ENCODE measurements at regions not wholly inside any gene's neighbourhood (a gene's known extent, or its start where the extent isn't known, plus 50 kb on each side); places are given as distances from the start of the nearest gene placed in this dataset.

- intact Hi-C loops (cut with DNase I) = no loop called here
- Histone ChIP-seq H3K4me1 (no peaks in the 10 kb centered on the region), H3K9me3 (no peaks in the 10 kb centered on the region), H3K36me3 (no peaks in the 10 kb centered on the region), H3K27me3 (no peaks in the 10 kb centered on the region), H3K4me3 (no peak overlapping the region), H3K27ac (no peak overlapping the region)
- no peak for DNase-seq
- WGBS, 2 donors = 64 to 67% methylated on average over 4 of the region's 4 CpGs
- no peak for TF ChIP-seq CTCF (IDR thresholded peaks at IDR 0.05)
- no peak for ATAC-seq
These were observed 88.3 kb downstream of the VCX3A start for GRCh38 chrX:6446582-6446981.

- Histone ChIP-seq H3K4me1 (no peaks in the 10 kb centered on the region), H3K9me3 (no peaks in the 10 kb centered on the region), H3K27ac (no peak overlapping the region), H3K4me3 (no peak overlapping the region), H3K36me3 (no peaks in the 10 kb centered on the region), H3K27me3 (no peaks in the 10 kb centered on the region)
- intact Hi-C loops (cut with DNase I) = no loop called here
- ATAC-seq = no peak
- DNase-seq = no peak
- WGBS, 2 donors = 75% methylated on average over 3 of the region's 3 CpGs
- no peak for TF ChIP-seq CTCF (IDR thresholded peaks at IDR 0.05)
These were observed 94.3 kb downstream of the VCX3A start for GRCh38 chrX:6440648-6441047.

DNA sequence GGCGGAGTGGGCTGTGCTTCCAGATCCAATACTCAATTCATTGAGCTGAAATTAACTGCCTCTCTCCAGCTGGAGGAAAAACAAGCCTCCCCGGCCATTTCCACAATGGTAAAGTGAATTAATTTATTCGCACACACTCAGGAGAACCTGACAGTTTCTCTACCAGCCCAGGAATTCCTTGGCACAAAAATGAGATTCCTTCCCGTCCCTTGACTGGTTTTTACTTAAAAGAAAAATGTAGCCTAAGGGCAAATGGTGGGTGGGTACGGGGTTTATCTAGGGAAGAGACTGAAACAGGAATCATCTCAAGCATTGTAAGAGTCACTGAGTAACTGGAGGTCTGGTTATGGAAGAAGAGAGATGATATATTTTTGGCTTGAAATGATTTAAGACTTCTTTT lies 102.7 kb downstream of the VCX3A start:
- no peak for TF ChIP-seq CTCF (IDR thresholded peaks at IDR 0.05)
- H3K36me3 ChIP-seq = no peaks in the 10 kb centered on the region
- no peaks in the 10 kb centered on the region for H3K27me3 ChIP-seq
- ATAC-seq (no peak), DNase-seq (no peak)
- H3K4me3 ChIP-seq = no peak overlapping the region
- intact Hi-C loops (cut with DNase I) = no loop called here
- WGBS, 2 donors = 66 to 67% methylated on average over 5 of the region's 5 CpGs
- no peaks in the 10 kb centered on the region for H3K9me3 ChIP-seq
- no peaks in the 10 kb centered on the region for H3K4me1 ChIP-seq
- H3K27ac ChIP-seq = no peak overlapping the region

DNA sequence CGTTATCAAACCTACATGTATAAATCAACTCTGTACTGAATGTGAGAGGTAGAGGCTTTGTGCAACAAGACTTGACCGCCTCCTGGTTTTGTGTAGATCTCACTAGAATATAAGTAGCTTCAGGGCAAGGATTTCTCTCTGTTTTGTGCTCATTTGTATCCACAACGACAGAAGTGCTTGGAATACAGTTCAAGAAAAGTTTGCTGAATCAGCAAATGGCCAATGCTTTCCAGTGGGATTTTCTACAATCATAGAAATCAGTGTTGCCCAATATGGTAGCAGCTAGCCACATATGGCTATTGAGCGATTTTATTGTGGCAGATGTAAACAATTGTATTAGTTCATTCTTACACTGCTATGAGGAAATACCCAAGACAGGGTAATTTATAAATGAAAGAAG lies 127.4 kb downstream of the VCX3A start:
- WGBS, 2 donors = 79 to 80% methylated on average over 4 of the region's 4 CpGs
- H3K27ac ChIP-seq = no peak overlapping the region
- H3K4me3 ChIP-seq = no peak overlapping the region

More for the DNA sequence above, 127.4 kb downstream of the VCX3A start:
- ATAC-seq (no peak), DNase-seq (no peak)
- H3K27me3 ChIP-seq = no peaks in the 10 kb centered on the region
- H3K9me3 ChIP-seq = peaks cover 0 to 12% (median 0%) of the 10 kb centered on the region in 11 donors
- no peaks in the 10 kb centered on the region for H3K36me3 ChIP-seq
- intact Hi-C loops (cut with DNase I) = no loop called here
- TF ChIP-seq CTCF (IDR thresholded peaks at IDR 0.05) = no peak
- H3K4me1 ChIP-seq = no peaks in the 10 kb centered on the region
